ENCODE measurements at regions not wholly inside any gene's neighbourhood (a gene's known extent, or its start where the extent isn't known, plus 50 kb on each side); places are given as distances from the start of the nearest gene placed in this dataset.

DNA sequence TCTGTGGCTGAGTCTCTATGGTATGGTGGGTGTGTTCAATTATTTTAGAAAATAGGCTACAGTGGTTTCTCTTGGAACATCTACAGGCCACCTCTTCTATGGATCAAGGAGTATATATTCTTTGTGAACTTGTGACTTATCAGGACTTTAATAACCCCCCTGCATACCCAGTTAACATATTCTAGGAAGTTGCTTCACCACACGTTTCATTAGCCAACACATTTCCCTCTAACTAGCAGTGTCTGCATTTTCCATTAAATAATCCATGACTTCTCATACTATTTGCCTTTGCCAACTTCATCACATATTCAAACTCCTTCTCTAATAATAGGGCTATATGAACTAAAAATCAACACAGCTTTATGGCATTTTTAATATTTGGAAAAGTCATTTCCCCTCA is 187.6 kb upstream of the ARL4C start:
- TF ChIP-seq, protein P1, sequence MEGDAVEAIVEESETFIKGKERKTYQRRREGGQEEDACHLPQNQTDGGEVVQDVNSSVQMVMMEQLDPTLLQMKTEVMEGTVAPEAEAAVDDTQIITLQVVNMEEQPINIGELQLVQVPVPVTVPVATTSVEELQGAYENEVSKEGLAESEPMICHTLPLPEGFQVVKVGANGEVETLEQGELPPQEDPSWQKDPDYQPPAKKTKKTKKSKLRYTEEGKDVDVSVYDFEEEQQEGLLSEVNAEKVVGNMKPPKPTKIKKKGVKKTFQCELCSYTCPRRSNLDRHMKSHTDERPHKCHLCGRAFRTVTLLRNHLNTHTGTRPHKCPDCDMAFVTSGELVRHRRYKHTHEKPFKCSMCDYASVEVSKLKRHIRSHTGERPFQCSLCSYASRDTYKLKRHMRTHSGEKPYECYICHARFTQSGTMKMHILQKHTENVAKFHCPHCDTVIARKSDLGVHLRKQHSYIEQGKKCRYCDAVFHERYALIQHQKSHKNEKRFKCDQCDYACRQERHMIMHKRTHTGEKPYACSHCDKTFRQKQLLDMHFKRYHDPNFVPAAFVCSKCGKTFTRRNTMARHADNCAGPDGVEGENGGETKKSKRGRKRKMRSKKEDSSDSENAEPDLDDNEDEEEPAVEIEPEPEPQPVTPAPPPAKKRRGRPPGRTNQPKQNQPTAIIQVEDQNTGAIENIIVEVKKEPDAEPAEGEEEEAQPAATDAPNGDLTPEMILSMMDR (IDR thresholded peaks at IDR 0.05 in 4 of 5, conservative IDR thresholded peaks at IDR 0.05 in 1 of 5): no peak
- TF ChIP-seq POLR2A (IDR thresholded peaks at IDR 0.05): no peak
